ENCODE measurements at regions not wholly inside any gene's neighbourhood (a gene's known extent, or its start where the extent isn't known, plus 50 kb on each side); places are given as distances from the start of the nearest gene placed in this dataset.

DNA sequence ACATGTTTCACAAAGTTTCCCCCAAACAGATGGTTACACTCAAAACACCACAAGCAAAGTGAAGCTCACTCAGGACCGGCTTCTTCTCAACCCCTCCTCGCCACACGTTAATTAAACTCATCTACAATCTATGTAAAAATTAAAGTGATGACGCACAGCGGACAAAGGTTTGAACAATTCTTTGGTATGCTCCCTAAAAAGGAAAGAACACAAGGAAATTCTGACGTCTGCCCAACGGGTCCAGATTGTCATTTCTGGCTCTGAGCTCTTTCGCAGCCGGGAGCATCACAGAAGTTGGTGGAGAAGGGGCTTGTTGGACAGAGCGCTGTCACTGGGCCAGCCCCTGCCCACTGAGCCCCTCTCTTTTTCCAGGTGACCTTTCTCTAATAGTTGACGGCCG lies 173.7 kb upstream of the CHRNA7 start:
- CTCF ChIA-PET = interaction anchor here (1.2 kb wide), 1 partner anchor 11 kb away, joined by 4 read pairs; no protein-coding TSS in a partner anchor
- TF ChIP-seq CTCF (IDR thresholded peaks at IDR 0.05; ENCODE audit: control extremely low read depth, extremely low read depth, low read depth, missing control alignments) = no peak
- POLR2A ChIA-PET = no interaction called here
- DNase-seq (ENCODE audit: extremely low spot score) = no peak

- ChIA-PET POLR2A (no interaction called here), CTCF (interaction anchor here (1.2 kb wide), 1 partner anchor 11 kb away, joined by 4 read pairs; no protein-coding TSS in a partner anchor)
- DNase-seq (ENCODE audit: extremely low spot score) = no peak
- TF ChIP-seq CTCF (IDR thresholded peaks at IDR 0.05; ENCODE audit: control extremely low read depth, extremely low read depth, low read depth, missing control alignments) = no peak
Measured at GRCh38 chr15:31857194-31857593, 173.1 kb upstream of the CHRNA7 start.

DNA sequence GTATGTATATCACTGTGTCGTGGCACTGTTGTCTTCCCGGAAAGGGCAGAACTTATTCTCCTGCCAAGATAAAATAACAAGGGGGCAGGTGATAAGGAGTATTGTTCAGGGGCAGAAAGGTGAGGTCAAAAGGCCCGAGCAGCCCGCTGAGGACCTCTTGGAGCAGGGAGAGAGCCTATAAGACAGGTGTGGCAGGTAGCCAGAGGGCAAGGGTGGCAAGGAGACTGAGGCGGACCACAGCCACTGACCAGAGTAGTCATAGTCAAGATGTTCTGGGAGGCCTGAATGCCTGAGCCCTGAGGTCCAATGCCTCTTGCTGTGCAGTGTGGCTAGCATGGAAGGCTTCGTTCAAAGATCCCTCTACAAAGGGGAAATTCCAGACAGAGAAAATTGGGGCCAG lies 172.3 kb upstream of the CHRNA7 start:
- no peak for TF ChIP-seq CTCF (IDR thresholded peaks at IDR 0.05; ENCODE audit: control extremely low read depth, extremely low read depth, low read depth, missing control alignments)
- no peak for DNase-seq (ENCODE audit: extremely low spot score)
- ChIA-PET CTCF (no interaction called here), POLR2A (no interaction called here)

DNA sequence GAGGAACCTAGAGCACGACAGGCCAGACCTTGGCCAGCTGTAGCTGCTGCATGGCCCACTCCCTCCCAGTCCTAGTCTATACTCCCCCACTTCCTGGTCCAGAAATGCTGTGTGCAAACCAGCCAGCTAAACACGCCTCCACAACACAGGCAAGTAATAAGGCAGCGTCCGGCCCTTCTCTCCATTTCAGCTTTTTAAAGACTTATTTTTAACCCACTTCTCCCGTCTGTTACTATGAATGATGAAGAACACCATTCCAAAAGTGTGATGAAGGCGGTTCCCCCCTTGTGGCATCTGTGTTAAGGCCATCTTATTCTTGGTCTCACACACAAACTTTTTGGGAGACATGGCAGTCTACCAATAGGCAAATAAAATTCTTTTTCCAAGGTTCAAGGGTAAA lies 164.1 kb upstream of the CHRNA7 start:
- POLR2A ChIA-PET = no interaction called here
- TF ChIP-seq CTCF (IDR thresholded peaks at IDR 0.05; ENCODE audit: control extremely low read depth, extremely low read depth, low read depth, missing control alignments) = no peak
- no peak for DNase-seq (ENCODE audit: extremely low spot score)
- CTCF ChIA-PET = interaction anchor here (1.7 kb wide), 1 partner anchor 429 kb away, joined by 4 read pairs; no protein-coding TSS in a partner anchor

DNA sequence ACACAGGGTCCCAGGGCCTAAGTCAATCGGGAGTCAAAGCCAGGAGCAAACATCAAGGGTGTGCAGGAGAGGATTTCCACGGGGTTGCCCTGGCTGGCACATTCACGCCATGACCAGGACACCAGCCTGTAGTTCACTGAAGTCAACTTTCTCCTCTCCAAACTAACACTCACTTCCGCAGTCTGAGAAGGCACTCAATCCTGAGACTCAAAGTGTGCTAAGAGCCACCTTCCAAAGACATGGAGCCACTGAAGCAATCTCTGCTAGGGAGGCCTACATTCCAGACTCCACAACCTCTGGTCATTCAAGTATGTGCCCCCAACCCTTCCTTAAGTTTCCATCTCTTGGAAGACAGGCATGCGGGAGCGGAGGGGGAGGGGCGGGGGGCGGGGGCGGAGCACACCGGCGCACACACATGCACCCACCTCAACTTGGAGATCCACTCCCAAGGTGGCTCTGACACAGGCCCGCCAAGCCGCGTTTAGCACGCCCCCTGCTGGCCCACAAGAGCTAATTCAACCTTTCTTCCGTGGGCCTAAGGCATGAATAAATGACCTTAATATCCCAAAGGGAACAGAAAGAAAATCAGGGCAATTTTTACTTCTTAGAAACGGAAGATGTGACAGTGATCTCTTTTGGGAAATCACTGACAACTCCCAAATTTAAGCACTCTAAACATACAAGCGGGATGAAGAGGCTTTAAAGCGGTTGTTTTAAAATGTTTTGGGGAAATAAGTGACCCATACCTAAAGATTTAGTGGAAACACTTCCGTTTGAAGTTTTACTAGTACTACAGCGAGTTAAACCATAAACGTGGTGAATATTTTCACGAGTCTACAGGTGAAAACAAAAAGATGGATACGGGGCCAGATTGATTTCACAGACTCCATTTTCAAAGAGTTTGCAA lies 162.5 kb upstream of the CHRNA7 start:
- peak; percentile 67 for DNase-seq (ENCODE audit: extremely low spot score)
- ChIA-PET CTCF (interaction anchor here (0.6 to 1.7 kb wide), 7 partner anchors 9 to 430 kb away, joined by 3 to 6 read pairs (median 4); no protein-coding TSS in a partner anchor), POLR2A (no interaction called here)
- peak; percentile 91 for TF ChIP-seq CTCF (IDR thresholded peaks at IDR 0.05; ENCODE audit: control extremely low read depth, extremely low read depth, low read depth, missing control alignments)

DNA sequence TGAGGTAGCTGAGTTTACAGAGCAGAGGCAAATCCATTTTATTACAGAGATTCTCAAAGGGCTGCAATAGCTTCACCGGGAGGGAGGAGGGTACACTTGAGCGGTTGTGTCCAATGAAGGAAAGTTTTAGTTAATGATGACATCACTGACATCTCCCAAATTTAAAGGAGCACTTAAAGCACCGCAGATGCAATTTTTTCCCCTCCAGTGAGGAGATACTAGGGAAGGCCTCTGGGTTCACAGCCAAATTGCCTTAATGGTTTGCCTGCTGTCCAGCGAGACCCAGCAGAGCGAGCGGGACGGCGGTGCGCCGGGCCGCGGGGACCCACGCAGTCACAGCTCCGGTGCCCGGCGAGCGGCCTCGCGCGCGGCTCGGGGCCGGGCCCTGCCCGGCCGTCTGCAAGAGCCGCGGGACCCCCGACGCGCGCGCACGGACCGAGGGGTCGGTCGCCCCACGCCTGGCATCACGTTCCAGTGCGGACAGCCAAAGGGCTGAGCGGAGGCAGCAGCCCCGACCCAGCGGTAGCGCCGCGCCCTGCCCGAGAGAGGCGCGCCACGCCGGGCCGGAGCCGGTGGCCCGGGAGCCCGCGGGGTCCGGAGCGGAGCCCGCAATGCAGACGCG lies 160.5 kb upstream of the CHRNA7 start:
- ChIA-PET POLR2A (no interaction called here), CTCF (no interaction called here)
- no peak for DNase-seq (ENCODE audit: extremely low spot score)
- no peak for TF ChIP-seq CTCF (IDR thresholded peaks at IDR 0.05; ENCODE audit: control extremely low read depth, extremely low read depth, low read depth, missing control alignments)

Measured in GM10248 (cell line).